Gastroesophageal sphincter (tissue), 3 donors: ENCODE measurements at regions not wholly inside any gene's neighbourhood (a gene's known extent, or its start where the extent isn't known, plus 50 kb on each side); places are given as distances from the start of the nearest gene placed in this dataset.

Experiments used
- POLR2A ChIP-seq, 2 donors: fragments of 450-650 bp; IDR thresholded peaks; one replicate each; pipeline ENCODE4 v1.6.1; 2017; ENCODE audit warnings: antibody characterized with exemption in 2 of 2, mild to moderate bottlenecking in 2 of 2, moderate library complexity in 1 of 2
- POLR2AphosphoS5 ChIP-seq: sonication (generic); formaldehyde crosslinking; IDR thresholded peaks from one replicate; pipeline ENCODE4 v1.6.1; 2017; ENCODE audit warnings: antibody characterized with exemption
- TF ChIP-seq, protein P1 (sequence below), 4 experiments: fragments of 200-600 bp in 2 of 4; fragments of 450-650 bp in 2 of 4; sonication (generic) in 1 of 4; IDR thresholded peaks; one replicate each; pipeline ENCODE4 v1.5.1; 2017 to 2019; ENCODE audit warnings: antibody characterized with exemption in 4 of 4, mild to moderate bottlenecking in 2 of 4, moderate library complexity in 2 of 4

DNA sequence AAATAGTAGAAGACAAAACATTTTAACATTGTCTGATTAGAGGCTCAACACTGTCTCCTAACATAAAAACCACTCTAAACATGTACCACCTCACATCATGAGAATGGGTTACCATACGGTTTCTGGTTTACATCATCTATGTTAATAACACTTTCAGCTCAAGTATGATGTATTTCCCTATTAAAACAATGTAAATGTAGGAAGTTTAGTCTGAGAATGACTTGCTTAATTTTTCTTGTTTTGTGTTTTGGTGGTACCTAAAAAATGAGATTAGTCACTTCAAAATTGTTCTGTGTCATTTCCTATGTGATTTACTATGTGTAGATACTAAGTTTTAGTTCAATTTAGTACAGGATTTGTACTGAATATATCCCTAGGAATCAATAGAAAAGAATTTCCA lies 195.8 kb upstream of the SEMA3C start:
- no peak for TF ChIP-seq POLR2AphosphoS5
- TF ChIP-seq, protein P1, sequence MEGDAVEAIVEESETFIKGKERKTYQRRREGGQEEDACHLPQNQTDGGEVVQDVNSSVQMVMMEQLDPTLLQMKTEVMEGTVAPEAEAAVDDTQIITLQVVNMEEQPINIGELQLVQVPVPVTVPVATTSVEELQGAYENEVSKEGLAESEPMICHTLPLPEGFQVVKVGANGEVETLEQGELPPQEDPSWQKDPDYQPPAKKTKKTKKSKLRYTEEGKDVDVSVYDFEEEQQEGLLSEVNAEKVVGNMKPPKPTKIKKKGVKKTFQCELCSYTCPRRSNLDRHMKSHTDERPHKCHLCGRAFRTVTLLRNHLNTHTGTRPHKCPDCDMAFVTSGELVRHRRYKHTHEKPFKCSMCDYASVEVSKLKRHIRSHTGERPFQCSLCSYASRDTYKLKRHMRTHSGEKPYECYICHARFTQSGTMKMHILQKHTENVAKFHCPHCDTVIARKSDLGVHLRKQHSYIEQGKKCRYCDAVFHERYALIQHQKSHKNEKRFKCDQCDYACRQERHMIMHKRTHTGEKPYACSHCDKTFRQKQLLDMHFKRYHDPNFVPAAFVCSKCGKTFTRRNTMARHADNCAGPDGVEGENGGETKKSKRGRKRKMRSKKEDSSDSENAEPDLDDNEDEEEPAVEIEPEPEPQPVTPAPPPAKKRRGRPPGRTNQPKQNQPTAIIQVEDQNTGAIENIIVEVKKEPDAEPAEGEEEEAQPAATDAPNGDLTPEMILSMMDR (IDR thresholded peaks at IDR 0.05) = no peak
- TF ChIP-seq POLR2A (IDR thresholded peaks at IDR 0.05) = no peak
